UCSD-AML1 (cell line): ENCODE measurements at regions not wholly inside any gene's neighbourhood (a gene's known extent, or its start where the extent isn't known, plus 50 kb on each side); places are given as distances from the start of the nearest gene placed in this dataset.
"Not testable (repeated sequence)": the region's sequence is repeated elsewhere in the genome, so short reads cannot be mapped to it uniquely, and the experiment has no call there.

Experiments used
- DNase-seq: peaks from one replicate; lab custom pipeline; 2025; ENCODE audit not compliant: unreplicated experiment; lab: John Stamatoyannopoulos, UW

GRCh38 chr16:72464597-72465368 is 292.8 kb upstream of the PMFBP1 start:
- no peak for DNase-seq

DNA sequence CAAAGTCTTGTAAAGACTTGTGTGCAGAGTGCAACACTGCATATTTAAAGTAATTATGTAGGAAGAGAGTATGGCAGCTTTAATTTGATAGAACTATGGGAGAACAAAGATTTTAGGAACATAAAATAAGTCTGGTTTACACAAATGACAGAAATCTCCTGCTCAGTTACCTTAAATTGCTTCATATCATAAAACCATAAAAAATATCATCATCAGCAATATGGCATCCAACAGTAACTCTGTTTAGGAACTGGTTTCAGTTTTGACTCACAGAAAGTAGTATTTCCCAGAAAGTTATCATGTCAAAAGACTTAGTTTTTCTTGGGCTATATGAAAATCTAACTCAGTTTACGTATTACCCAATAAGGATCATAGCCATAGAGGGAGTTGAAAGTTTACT is 292.1 kb upstream of the PMFBP1 start:
- no peak for DNase-seq

DNA sequence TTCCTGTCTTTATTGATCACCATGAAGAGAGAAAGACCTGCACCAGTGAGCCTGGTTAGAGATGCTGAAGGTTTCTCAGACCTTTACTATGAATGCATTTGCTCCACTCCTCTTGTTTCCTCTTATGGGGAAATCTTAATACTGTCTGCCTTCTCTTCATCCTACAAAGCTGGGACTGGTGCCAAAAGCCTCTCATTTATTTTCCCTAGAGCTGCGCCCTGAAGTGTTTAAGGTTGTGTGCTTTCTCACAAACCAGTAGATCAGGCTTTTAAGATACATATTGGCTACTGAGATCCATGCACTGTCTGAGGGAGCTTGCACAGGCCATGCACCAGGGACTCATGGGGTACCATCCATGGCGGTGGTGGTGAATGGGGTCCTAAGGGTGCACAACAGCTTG is 286.1 kb upstream of the PMFBP1 start:
- DNase-seq: no peak

- no peak for DNase-seq
These were observed 285.4 kb upstream of the PMFBP1 start for GRCh38 chr16:72457243-72457940.

GRCh38 chr16:72455743-72456659 is 284.0 kb upstream of the PMFBP1 start:
- DNase-seq: no peak

DNA sequence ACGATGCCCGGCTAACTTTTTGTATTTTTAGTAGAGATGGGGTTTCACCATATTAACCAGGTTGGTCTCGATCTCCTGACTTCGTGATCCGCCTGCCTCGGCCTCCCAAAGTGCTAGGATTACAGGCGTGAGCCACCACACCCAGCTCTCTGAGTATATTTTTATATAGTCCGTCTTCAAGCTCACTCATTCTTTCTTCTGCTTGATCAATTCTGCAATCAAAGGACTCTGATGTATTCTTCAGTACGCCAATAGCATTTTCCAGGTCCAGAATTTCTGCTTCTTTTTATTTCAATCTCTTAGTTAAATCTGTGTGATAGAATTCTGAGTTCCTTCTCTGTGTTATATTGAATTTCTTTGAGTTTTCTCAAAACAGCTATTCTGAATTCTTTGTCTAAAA is 281.9 kb upstream of the PMFBP1 start:
- not testable (repeated sequence) for DNase-seq

- no peak for DNase-seq
These were observed 272.7 kb upstream of the PMFBP1 start for GRCh38 chr16:72444696-72445095.

GRCh38 chr16:72443809-72444208 is 271.9 kb upstream of the PMFBP1 start:
- no peak for DNase-seq

DNA sequence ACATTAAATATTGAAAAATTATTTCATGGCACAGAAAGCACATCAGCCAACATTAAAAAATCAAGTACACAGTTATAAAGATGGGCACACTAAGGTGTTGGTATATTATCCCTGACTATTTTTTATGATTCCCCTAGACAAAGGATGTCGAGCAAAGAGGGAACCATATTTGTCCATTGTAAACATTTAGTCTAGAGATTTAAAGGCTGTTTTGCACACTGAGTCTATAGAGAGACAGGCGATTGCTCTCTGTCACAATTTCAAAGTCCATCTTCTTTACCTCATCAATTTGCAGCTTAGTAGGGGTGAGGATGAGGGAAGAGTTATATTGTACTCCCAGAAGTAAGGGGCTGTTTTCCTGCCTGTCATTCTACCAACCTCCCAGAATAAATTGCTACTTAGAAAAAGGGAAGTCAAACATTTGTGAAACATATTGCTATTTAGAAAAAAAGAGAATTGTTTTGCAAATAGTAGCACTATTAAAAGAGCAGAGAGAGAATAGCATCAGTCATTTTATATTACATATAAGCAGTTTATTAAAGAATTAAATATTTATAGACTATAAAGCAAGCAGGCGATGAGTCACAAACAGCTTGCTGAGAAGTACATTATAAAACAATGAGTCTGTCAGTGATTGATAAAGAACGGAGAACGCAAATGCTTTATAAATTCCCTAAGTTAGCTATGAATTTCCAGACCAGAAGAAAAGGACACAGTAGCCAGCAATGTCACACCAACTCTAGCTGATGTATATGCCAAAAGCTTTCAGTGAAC is 270.6 kb upstream of the PMFBP1 start:
- no peak for DNase-seq

DNA sequence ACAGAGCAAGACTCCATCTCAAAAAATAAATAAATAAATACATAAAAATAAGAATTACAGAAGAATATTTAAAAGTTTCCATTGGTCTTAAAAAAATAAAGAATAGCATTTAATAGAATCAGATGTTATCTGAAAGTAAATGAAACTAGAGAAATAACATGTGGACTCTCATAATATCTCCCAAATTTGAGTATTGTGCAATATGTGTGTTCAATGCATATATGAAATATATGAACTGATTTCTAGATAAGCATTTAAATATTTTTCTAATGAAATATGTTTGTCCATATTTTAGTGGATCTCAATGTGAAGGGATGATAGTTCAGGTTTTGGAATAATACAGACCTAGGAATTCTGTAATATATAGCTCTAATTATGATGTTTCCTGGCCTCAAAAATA is 265.9 kb upstream of the PMFBP1 start:
- DNase-seq: no peak

GRCh38 chr16:72434159-72434558 is 262.2 kb upstream of the PMFBP1 start:
- no peak for DNase-seq

- DNase-seq: no peak
These were observed 258.2 kb upstream of the PMFBP1 start for GRCh38 chr16:72430121-72430520.

DNA sequence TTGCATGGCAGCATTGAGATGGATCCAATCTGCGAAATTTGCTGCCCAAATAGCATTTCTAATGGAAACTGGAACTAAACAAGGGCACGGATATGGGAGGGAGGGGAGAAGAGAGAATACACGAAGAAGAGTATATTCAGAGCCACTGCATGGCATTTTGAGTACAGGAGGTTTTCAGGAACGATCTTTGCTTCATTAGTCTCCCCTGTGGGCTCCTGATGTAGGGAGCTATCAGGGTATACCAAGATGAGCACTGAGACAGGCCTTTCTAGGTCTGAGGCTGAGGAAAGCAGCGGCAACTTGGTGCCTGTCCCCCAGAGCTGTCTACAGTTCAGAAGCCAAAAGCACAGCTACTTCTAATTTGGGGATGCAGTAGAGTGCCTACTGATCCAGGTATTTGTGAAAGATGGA is 257.7 kb upstream of the PMFBP1 start:
- no peak for DNase-seq

- no peak for DNase-seq
These were observed 256.9 kb upstream of the PMFBP1 start for GRCh38 chr16:72428681-72429376.

DNA sequence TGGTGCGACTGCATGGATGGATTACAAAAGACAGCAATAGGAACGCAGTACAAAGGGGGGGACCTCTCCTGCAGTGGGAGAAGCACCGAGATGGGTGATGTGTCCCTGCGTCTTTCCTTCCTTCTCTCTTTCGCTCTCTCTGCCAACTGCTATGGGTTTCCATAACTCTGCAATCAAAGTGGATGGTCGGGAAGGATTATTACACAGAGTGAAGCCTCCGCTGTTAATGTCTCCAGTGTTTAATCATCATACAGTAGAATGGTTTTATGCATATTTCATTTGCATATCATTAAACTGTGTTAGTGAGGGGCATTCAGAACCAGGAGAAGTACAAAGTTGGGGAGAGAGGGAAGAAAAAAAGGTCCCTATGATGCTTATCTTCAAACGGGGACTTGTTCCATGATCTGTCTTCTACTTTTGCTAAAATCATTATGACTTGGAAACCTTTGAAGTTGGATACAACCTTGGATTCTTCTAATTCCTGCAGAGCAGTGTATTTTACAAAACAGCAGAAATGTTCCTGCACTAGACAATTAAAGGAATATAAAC is 255.9 kb upstream of the PMFBP1 start:
- DNase-seq: no peak

DNA sequence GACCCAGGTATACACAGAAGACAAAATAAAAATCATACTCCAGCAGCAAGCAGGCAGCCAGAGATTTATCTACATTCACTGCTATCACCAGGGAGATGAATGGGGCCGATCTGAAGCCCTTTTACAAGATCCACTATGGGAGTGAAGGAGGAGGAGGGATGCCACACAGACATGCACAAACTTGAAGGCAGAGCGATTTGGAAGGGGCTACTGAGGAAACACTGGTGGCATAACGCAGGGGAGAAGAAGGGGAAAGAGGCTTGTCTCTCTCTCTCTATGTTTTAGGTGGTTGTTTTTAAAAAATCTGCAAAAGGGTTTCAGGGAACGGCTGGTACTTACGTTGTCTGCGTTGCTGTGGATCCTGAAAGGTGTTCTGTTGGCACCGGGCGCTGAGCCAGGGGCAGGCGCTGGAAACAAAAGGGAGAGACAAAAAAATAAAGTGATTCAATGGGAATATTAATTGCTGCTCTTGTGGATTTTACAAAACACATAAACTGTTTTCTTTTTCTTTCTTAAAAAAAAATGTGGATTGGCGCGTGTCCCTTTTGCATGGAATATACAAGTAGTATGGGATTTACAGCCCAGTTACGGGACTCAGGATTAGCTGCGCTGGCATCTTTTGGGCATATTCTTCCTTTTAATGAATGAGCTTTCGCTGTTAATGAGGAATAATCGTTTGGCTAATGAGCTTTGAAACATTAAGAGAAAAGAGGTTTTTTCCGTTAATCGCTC is 255.3 kb upstream of the PMFBP1 start:
- DNase-seq: no peak

GRCh38 chr16:72426386-72426785 is 254.4 kb upstream of the PMFBP1 start:
- DNase-seq: no peak

GRCh38 chr16:72425571-72426341 is 253.8 kb upstream of the PMFBP1 start:
- DNase-seq: no peak

- no peak for DNase-seq
These were observed 252.8 kb upstream of the PMFBP1 start for GRCh38 chr16:72424757-72425156.
